ENCODE measurements at regions not wholly inside any gene's neighbourhood (a gene's known extent, or its start where the extent isn't known, plus 50 kb on each side); places are given as distances from the start of the nearest gene placed in this dataset.

- TF ChIP-seq, protein P1, sequence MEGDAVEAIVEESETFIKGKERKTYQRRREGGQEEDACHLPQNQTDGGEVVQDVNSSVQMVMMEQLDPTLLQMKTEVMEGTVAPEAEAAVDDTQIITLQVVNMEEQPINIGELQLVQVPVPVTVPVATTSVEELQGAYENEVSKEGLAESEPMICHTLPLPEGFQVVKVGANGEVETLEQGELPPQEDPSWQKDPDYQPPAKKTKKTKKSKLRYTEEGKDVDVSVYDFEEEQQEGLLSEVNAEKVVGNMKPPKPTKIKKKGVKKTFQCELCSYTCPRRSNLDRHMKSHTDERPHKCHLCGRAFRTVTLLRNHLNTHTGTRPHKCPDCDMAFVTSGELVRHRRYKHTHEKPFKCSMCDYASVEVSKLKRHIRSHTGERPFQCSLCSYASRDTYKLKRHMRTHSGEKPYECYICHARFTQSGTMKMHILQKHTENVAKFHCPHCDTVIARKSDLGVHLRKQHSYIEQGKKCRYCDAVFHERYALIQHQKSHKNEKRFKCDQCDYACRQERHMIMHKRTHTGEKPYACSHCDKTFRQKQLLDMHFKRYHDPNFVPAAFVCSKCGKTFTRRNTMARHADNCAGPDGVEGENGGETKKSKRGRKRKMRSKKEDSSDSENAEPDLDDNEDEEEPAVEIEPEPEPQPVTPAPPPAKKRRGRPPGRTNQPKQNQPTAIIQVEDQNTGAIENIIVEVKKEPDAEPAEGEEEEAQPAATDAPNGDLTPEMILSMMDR (IDR thresholded peaks at IDR 0.05; ENCODE audit: insufficient read depth, low read depth, low read length) = peak; percentile 10
- no peak for TF ChIP-seq EZH2 (IDR thresholded peaks at IDR 0.05; ENCODE audit: insufficient read depth, low read length)
These were observed 391.0 kb downstream of the OMA1 start for GRCh38 chr1:58155418-58156123.

All from astrocyte (in vitro differentiated cells and primary cell).